ENCODE measurements at regions not wholly inside any gene's neighbourhood (a gene's known extent, or its start where the extent isn't known, plus 50 kb on each side); places are given as distances from the start of the nearest gene placed in this dataset.

GRCh38 chr5:103466495-103466894 is 96.1 kb downstream of the NUDT12 start:
- Histone ChIP-seq H3K4me1 (no peaks in the 10 kb centered on the region), H3K27me3 (no peaks in the 10 kb centered on the region), H3K9me3 (no peaks in the 10 kb centered on the region), H3K36me3 (no peaks in the 10 kb centered on the region), H3K4me3 (no peak overlapping the region), H3K27ac (replicated peaks in 1 of 4) (no peak overlapping the region)
- DNase-seq (ENCODE audit: extremely low spot score) = no peak
- intact Hi-C loops (cut with DNase I) = no loop called here
- TF ChIP-seq POLR2AphosphoS5 (IDR thresholded peaks at IDR 0.05) (no peak), CTCF (IDR thresholded peaks at IDR 0.05) (no peak), POLR2A (IDR thresholded peaks at IDR 0.05; ENCODE audit: low read depth) (no peak), EP300 (IDR thresholded peaks at IDR 0.05) (no peak)

GRCh38 chr5:103465891-103466290 is 96.7 kb downstream of the NUDT12 start:
- H3K27ac ChIP-seq (replicated peaks in 1 of 4) = no peak overlapping the region
- H3K4me1 ChIP-seq = no peaks in the 10 kb centered on the region
- DNase-seq (ENCODE audit: extremely low spot score) = no peak
- no peak for TF ChIP-seq CTCF (IDR thresholded peaks at IDR 0.05)
- TF ChIP-seq EP300 (IDR thresholded peaks at IDR 0.05) = no peak
- no peak for TF ChIP-seq POLR2A (IDR thresholded peaks at IDR 0.05; ENCODE audit: low read depth)
- TF ChIP-seq POLR2AphosphoS5 (IDR thresholded peaks at IDR 0.05) = no peak
- no peak overlapping the region for H3K4me3 ChIP-seq
- no peaks in the 10 kb centered on the region for H3K27me3 ChIP-seq
- no peaks in the 10 kb centered on the region for H3K36me3 ChIP-seq
- intact Hi-C loops (cut with DNase I) = no loop called here
- no peaks in the 10 kb centered on the region for H3K9me3 ChIP-seq

GRCh38 chr5:103464835-103465484 is 97.6 kb downstream of the NUDT12 start:
- Histone ChIP-seq H3K4me1 (no peaks in the 10 kb centered on the region), H3K27me3 (no peaks in the 10 kb centered on the region), H3K4me3 (no peak overlapping the region), H3K27ac (replicated peaks in 1 of 4) (no peak overlapping the region), H3K36me3 (no peaks in the 10 kb centered on the region), H3K9me3 (no peaks in the 10 kb centered on the region)
- TF ChIP-seq CTCF (IDR thresholded peaks at IDR 0.05) = no peak
- TF ChIP-seq POLR2A (IDR thresholded peaks at IDR 0.05; ENCODE audit: low read depth) = no peak
- TF ChIP-seq EP300 (IDR thresholded peaks at IDR 0.05) = no peak
- TF ChIP-seq POLR2AphosphoS5 (IDR thresholded peaks at IDR 0.05) = no peak
- DNase-seq (ENCODE audit: extremely low spot score) = no peak
- 85% methylated on average over 5 of the region's 5 CpGs for WGBS
- intact Hi-C loops (cut with DNase I) = no loop called here

- no peaks in the 10 kb centered on the region for H3K4me1 ChIP-seq
- intact Hi-C loops (cut with DNase I) = no loop called here
- no peaks in the 10 kb centered on the region for H3K36me3 ChIP-seq
- no peak for DNase-seq (ENCODE audit: extremely low spot score)
- no peaks in the 10 kb centered on the region for H3K27me3 ChIP-seq
- no peaks in the 10 kb centered on the region for H3K9me3 ChIP-seq
- no peak overlapping the region for H3K4me3 ChIP-seq
- no peak overlapping the region for H3K27ac ChIP-seq (replicated peaks in 1 of 4)
- 89% methylated on average over 5 of the region's 5 CpGs for WGBS
- no peak for TF ChIP-seq POLR2AphosphoS5 (IDR thresholded peaks at IDR 0.05)
- no peak for TF ChIP-seq EP300 (IDR thresholded peaks at IDR 0.05)
- TF ChIP-seq POLR2A (IDR thresholded peaks at IDR 0.05; ENCODE audit: low read depth) = no peak
- TF ChIP-seq CTCF (IDR thresholded peaks at IDR 0.05) = no peak
Observed at GRCh38 chr5:103463261-103463660, 99.3 kb downstream of the NUDT12 start.

GRCh38 chr5:103461243-103461642 is 101.3 kb downstream of the NUDT12 start:
- WGBS = 15% methylated on average over 1 of the region's 1 CpG
- no peak for DNase-seq (ENCODE audit: extremely low spot score)

More at GRCh38 chr5:103461243-103461642, 101.3 kb downstream of the NUDT12 start:
- H3K9me3 ChIP-seq = no peaks in the 10 kb centered on the region
- intact Hi-C loops (cut with DNase I) = no loop called here
- no peaks in the 10 kb centered on the region for H3K36me3 ChIP-seq
- H3K27me3 ChIP-seq = no peaks in the 10 kb centered on the region
- H3K4me3 ChIP-seq = no peak overlapping the region
- no peaks in the 10 kb centered on the region for H3K4me1 ChIP-seq
- no peak for TF ChIP-seq CTCF (IDR thresholded peaks at IDR 0.05)
- no peak for TF ChIP-seq EP300 (IDR thresholded peaks at IDR 0.05)
- no peak for TF ChIP-seq POLR2A (IDR thresholded peaks at IDR 0.05; ENCODE audit: low read depth)
- TF ChIP-seq POLR2AphosphoS5 (IDR thresholded peaks at IDR 0.05) = no peak
- H3K27ac ChIP-seq (replicated peaks in 1 of 4) = no peak overlapping the region

Data from esophagus muscularis mucosa (tissue), 4 donors.